ENCODE measurements at regions not wholly inside any gene's neighbourhood (a gene's known extent, or its start where the extent isn't known, plus 50 kb on each side); places are given as distances from the start of the nearest gene placed in this dataset.

DNA sequence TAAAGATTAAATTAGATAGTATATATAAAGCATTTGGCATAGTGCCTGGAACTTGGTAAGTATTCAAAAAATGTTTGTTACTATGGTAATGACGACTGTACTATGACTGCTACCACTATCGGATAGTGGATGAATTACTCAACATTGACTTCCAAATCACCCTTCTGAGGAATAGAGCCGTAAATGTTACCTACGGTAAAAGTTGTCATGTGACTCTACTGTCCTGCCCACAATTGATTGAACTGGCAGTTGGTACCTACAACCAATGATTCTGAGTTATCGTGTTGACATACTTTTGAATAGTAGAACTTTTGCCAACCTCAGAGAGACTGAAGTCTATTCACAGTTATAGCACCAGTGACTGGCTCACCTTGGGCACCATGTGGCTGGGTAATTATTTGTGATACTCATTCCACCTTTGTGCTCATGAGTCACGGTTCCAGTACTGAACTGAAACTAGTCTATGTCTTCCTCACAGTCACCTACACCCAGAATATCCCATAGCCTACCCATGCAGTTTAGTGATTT lies 185.5 kb upstream of the PITX2 start:
- no peak for TF ChIP-seq POLR2A (IDR thresholded peaks at IDR 0.05)
- TF ChIP-seq, protein P1, sequence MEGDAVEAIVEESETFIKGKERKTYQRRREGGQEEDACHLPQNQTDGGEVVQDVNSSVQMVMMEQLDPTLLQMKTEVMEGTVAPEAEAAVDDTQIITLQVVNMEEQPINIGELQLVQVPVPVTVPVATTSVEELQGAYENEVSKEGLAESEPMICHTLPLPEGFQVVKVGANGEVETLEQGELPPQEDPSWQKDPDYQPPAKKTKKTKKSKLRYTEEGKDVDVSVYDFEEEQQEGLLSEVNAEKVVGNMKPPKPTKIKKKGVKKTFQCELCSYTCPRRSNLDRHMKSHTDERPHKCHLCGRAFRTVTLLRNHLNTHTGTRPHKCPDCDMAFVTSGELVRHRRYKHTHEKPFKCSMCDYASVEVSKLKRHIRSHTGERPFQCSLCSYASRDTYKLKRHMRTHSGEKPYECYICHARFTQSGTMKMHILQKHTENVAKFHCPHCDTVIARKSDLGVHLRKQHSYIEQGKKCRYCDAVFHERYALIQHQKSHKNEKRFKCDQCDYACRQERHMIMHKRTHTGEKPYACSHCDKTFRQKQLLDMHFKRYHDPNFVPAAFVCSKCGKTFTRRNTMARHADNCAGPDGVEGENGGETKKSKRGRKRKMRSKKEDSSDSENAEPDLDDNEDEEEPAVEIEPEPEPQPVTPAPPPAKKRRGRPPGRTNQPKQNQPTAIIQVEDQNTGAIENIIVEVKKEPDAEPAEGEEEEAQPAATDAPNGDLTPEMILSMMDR (IDR thresholded peaks at IDR 0.05 in 4 of 5, conservative IDR thresholded peaks at IDR 0.05 in 1 of 5): no peak
